ENCODE measurements at regions not wholly inside any gene's neighbourhood (a gene's known extent, or its start where the extent isn't known, plus 50 kb on each side); places are given as distances from the start of the nearest gene placed in this dataset.

DNA sequence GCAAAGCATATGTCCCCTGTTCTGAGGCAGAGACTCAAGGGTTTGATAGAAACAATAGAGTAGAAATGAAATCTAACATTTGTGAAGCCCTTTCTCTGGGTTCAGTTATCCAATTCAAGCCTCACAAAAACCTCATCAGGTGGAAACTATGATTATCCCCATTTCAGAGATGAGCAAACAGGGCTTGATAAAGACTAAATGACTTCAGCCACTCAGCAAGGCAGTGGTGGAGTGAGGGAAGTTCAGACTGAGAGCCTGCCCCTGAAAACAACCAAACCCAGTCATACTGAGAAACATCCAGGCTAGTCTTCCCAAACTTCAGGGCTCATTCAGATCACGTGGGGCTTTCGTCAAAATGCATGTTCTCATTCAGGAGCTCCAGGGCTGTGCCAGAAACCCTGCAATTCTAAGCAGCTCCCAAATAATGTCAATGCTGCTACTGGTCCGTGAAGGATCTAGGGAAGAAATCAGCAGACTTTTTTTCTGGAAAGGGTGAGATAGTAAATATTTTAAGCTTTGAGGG is 109.6 kb upstream of the KIT start (continued):
- TF ChIP-seq, protein P1, sequence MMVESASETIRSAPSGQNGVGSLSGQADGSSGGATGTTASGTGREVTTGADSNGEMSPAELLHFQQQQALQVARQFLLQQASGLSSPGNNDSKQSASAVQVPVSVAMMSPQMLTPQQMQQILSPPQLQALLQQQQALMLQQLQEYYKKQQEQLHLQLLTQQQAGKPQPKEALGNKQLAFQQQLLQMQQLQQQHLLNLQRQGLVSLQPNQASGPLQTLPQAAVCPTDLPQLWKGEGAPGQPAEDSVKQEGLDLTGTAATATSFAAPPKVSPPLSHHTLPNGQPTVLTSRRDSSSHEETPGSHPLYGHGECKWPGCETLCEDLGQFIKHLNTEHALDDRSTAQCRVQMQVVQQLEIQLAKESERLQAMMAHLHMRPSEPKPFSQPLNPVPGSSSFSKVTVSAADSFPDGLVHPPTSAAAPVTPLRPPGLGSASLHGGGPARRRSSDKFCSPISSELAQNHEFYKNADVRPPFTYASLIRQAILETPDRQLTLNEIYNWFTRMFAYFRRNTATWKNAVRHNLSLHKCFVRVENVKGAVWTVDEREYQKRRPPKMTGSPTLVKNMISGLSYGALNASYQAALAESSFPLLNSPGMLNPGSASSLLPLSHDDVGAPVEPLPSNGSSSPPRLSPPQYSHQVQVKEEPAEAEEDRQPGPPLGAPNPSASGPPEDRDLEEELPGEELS (CRISPR knock-in tag; IDR thresholded peaks at IDR 0.05; ENCODE audit: borderline replicate concordance), result no peak
- TF ChIP-seq ZNF589 (CRISPR knock-in tag; IDR thresholded peaks at IDR 0.05; ENCODE audit: low read depth) (no peak), ZC3H11A (IDR thresholded peaks at IDR 0.05; ENCODE audit: low read depth, low read length) (no peak), EZH2 (IDR thresholded peaks at IDR 0.05; ENCODE audit: borderline replicate concordance, low read depth, low read length) (no peak), OTX1 (CRISPR knock-in tag; IDR thresholded peaks at IDR 0.05) (no peak), KLF13 (tag; IDR thresholded peaks at IDR 0.05; ENCODE audit: borderline replicate concordance, low read depth) (no peak), NBN (IDR thresholded peaks at IDR 0.05; ENCODE audit: low read depth) (no peak), KLF6 (CRISPR knock-in tag; IDR thresholded peaks at IDR 0.05; ENCODE audit: borderline replicate concordance) (no peak), BMI1 (IDR thresholded peaks at IDR 0.05; ENCODE audit: low read length) (no peak), ZBTB8A (IDR thresholded peaks at IDR 0.05; ENCODE audit: partially characterized antibody) (no peak), TFAM (CRISPR knock-in tag; conservative IDR thresholded peaks at IDR 0.05) (no peak), FOSL1 (tag; conservative IDR thresholded peaks at IDR 0.05) (0 out of 2 replicates have a peak, but pooled peaks have one; percentile 16), ZNF764 (CRISPR knock-in tag; IDR thresholded peaks at IDR 0.05; ENCODE audit: low read depth) (no peak), ZBTB17 (CRISPR knock-in tag; IDR thresholded peaks at IDR 0.05) (no peak), ETS2 (tag; IDR thresholded peaks at IDR 0.05; ENCODE audit: borderline replicate concordance, poor library complexity, severe bottlenecking) (no peak)
- TF ChIP-seq, protein P2, sequence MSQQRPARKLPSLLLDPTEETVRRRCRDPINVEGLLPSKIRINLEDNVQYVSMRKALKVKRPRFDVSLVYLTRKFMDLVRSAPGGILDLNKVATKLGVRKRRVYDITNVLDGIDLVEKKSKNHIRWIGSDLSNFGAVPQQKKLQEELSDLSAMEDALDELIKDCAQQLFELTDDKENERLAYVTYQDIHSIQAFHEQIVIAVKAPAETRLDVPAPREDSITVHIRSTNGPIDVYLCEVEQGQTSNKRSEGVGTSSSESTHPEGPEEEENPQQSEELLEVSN (IDR thresholded peaks at IDR 0.05; ENCODE audit: borderline replicate concordance in 1 of 2, extremely low read depth in 1 of 2, insufficient read depth in 1 of 2, insufficient read length in 1 of 2, low read depth in 1 of 2, low read length in 1 of 2, poor library complexity in 1 of 2, severe bottlenecking in 1 of 2), result no peak
- TF ChIP-seq, protein P3, sequence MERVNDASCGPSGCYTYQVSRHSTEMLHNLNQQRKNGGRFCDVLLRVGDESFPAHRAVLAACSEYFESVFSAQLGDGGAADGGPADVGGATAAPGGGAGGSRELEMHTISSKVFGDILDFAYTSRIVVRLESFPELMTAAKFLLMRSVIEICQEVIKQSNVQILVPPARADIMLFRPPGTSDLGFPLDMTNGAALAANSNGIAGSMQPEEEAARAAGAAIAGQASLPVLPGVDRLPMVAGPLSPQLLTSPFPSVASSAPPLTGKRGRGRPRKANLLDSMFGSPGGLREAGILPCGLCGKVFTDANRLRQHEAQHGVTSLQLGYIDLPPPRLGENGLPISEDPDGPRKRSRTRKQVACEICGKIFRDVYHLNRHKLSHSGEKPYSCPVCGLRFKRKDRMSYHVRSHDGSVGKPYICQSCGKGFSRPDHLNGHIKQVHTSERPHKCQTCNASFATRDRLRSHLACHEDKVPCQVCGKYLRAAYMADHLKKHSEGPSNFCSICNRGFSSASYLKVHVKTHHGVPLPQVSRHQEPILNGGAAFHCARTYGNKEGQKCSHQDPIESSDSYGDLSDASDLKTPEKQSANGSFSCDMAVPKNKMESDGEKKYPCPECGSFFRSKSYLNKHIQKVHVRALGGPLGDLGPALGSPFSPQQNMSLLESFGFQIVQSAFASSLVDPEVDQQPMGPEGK (CRISPR knock-in tag; IDR thresholded peaks at IDR 0.05; ENCODE audit: borderline replicate concordance), result no peak
- TF ChIP-seq, protein P4, sequence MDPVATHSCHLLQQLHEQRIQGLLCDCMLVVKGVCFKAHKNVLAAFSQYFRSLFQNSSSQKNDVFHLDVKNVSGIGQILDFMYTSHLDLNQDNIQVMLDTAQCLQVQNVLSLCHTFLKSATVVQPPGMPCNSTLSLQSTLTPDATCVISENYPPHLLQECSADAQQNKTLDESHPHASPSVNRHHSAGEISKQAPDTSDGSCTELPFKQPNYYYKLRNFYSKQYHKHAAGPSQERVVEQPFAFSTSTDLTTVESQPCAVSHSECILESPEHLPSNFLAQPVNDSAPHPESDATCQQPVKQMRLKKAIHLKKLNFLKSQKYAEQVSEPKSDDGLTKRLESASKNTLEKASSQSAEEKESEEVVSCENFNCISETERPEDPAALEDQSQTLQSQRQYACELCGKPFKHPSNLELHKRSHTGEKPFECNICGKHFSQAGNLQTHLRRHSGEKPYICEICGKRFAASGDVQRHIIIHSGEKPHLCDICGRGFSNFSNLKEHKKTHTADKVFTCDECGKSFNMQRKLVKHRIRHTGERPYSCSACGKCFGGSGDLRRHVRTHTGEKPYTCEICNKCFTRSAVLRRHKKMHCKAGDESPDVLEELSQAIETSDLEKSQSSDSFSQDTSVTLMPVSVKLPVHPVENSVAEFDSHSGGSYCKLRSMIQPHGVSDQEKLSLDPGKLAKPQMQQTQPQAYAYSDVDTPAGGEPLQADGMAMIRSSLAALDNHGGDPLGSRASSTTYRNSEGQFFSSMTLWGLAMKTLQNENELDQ (CRISPR knock-in tag; IDR thresholded peaks at IDR 0.05; ENCODE audit: borderline replicate concordance), result no peak
- TF ChIP-seq, protein P5, sequence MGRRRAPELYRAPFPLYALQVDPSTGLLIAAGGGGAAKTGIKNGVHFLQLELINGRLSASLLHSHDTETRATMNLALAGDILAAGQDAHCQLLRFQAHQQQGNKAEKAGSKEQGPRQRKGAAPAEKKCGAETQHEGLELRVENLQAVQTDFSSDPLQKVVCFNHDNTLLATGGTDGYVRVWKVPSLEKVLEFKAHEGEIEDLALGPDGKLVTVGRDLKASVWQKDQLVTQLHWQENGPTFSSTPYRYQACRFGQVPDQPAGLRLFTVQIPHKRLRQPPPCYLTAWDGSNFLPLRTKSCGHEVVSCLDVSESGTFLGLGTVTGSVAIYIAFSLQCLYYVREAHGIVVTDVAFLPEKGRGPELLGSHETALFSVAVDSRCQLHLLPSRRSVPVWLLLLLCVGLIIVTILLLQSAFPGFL (CRISPR knock-in tag; IDR thresholded peaks at IDR 0.05), result no peak
